Erythroblast (primary cell): ENCODE measurements at regions not wholly inside any gene's neighbourhood (a gene's known extent, or its start where the extent isn't known, plus 50 kb on each side); places are given as distances from the start of the nearest gene placed in this dataset.
"Not testable (repeated sequence)": the region's sequence is repeated elsewhere in the genome, so short reads cannot be mapped to it uniquely, and the experiment has no call there.

ENCODE experiments used
- GATA1 ChIP-seq: IDR thresholded peaks from 2 replicates; pipeline ENCODE4 v1.6.1; 2011; ENCODE audit warnings: low read depth, mild to moderate bottlenecking, control low read depth, low read length, moderate library complexity
- POLR2A ChIP-seq: IDR thresholded peaks from 2 replicates; pipeline ENCODE4 v1.6.1; 2011; ENCODE audit warnings: mild to moderate bottlenecking, low read length

GRCh38 chr6:86478316-86478715 lies 459.0 kb upstream of the HTR1E start:
- not testable (repeated sequence) for TF ChIP-seq POLR2A, GATA1
